HEK293 (cell line): ENCODE measurements at regions not wholly inside any gene's neighbourhood (a gene's known extent, or its start where the extent isn't known, plus 50 kb on each side); places are given as distances from the start of the nearest gene placed in this dataset.

Source experiments
- ZNF362 ChIP-seq: fragments of 450-650 bp; formaldehyde crosslinking; IDR thresholded peaks from 2 replicates; pipeline ENCODE4 v1.5.1; 2016; ENCODE audit warnings: missing biosample characterization, missing genetic modification characterization
- ZNF449 ChIP-seq: fragments of 450-650 bp; formaldehyde crosslinking; IDR thresholded peaks from 2 replicates; pipeline ENCODE4 v1.5.1; 2017; ENCODE audit warnings: missing biosample characterization, mild to moderate bottlenecking, missing genetic modification characterization, moderate library complexity
- ZNF791 ChIP-seq: fragments of 450-650 bp; formaldehyde crosslinking; IDR thresholded peaks from 2 replicates; pipeline ENCODE4 v1.5.1; 2016; ENCODE audit warnings: missing biosample characterization, missing genetic modification characterization

GRCh38 chr1:173405281-173405680 lies 71.9 kb upstream of the PRDX6 start:
- no peak for TF ChIP-seq ZNF449
- no peak for TF ChIP-seq ZNF791
- no peak for TF ChIP-seq ZNF362 (tag by site-specific recombination)
